DND-41 (cell line): ENCODE measurements at regions not wholly inside any gene's neighbourhood (a gene's known extent, or its start where the extent isn't known, plus 50 kb on each side); places are given as distances from the start of the nearest gene placed in this dataset.

Source experiments
- ATAC-seq: fragments of 200-7000 bp; cut with Tn5 transposase; 3 replicates; pipeline ENCODE4 v1.9.1; 2021; ENCODE audit warnings: low read depth; ENCODE audit not compliant: insufficient read depth
- DNase-seq: peaks from one replicate; pipeline ENCODE4 v3.0.0-alpha.2; 2020
- H2AFZ ChIP-seq: 2 replicates; pipeline ENCODE4 v1.6.0; 2012; ENCODE audit warnings: low read depth, low read length
- H3K27ac ChIP-seq: 2 replicates; pipeline ENCODE4 v1.5.1; 2012; ENCODE audit warnings: low read length, inconsistent platforms
- H3K27me3 ChIP-seq: fragments of 200-600 bp; sonication (generic); 2 replicates; pipeline ENCODE4 v1.6.0; 2012; ENCODE audit warnings: low read length, mild to moderate bottlenecking, inconsistent platforms; ENCODE audit not compliant: insufficient read depth, poor library complexity
- H3K36me3 ChIP-seq: 2 replicates; pipeline ENCODE4 v1.5.1; 2012; ENCODE audit warnings: low read length, inconsistent platforms; ENCODE audit not compliant: insufficient read depth
- H3K4me1 ChIP-seq: 2 replicates; pipeline ENCODE4 v1.5.1; 2012; ENCODE audit warnings: mild to moderate bottlenecking, low read length; ENCODE audit not compliant: insufficient read depth
- H3K4me2 ChIP-seq: 2 replicates; pipeline ENCODE4 v1.6.0; 2012; ENCODE audit warnings: mild to moderate bottlenecking, moderate library complexity, low read length, inconsistent platforms; ENCODE audit not compliant: insufficient read depth
- H3K4me3 ChIP-seq, 2 experiments: fragments of 200-600 bp in 1 of 2; shearing (Covaris generic) in 1 of 2; 2 replicates each; pipeline ENCODE4 v1.5.1; 2012 to 2016; ENCODE audit warnings: inconsistent platforms in 2 of 2, low read length in 2 of 2, mild to moderate bottlenecking in 2 of 2, low read depth in 1 of 2, moderate library complexity in 1 of 2
- H3K79me2 ChIP-seq: 2 replicates; pipeline ENCODE4 v1.6.0; 2012; ENCODE audit warnings: low read length, inconsistent platforms; ENCODE audit not compliant: insufficient read depth
- H3K9ac ChIP-seq: 2 replicates; pipeline ENCODE4 v1.6.0; 2012; ENCODE audit warnings: low read depth, mild to moderate bottlenecking, inconsistent platforms, low read length, moderate library complexity
- H3K9me3 ChIP-seq: 2 replicates; pipeline ENCODE4 v1.5.1; 2012; ENCODE audit warnings: low read length, moderate library complexity, mild to moderate bottlenecking, inconsistent platforms; ENCODE audit not compliant: insufficient read depth, severe bottlenecking
- H4K20me1 ChIP-seq: 2 replicates; pipeline ENCODE4 v1.6.0; 2012; ENCODE audit warnings: low read length; ENCODE audit not compliant: insufficient read depth
- CTCF ChIP-seq: IDR thresholded peaks from 2 replicates; pipeline ENCODE4 v1.5.1; 2012; ENCODE audit warnings: borderline replicate concordance, low read length, moderate library complexity, mild to moderate bottlenecking; ENCODE audit not compliant: poor library complexity, severe bottlenecking; ENCODE audit errors: extremely low read depth
- EZH2 ChIP-seq: IDR thresholded peaks from 3 replicates; pipeline ENCODE4 v1.6.1; 2012; ENCODE audit warnings: borderline replicate concordance, low read depth, mild to moderate bottlenecking, moderate library complexity, low read length, inconsistent platforms; ENCODE audit not compliant: severe bottlenecking

GRCh38 chr9:89972535-89972934, 367.7 kb downstream of the GADD45G start:
- TF ChIP-seq CTCF (no peak), EZH2 (no peak)
- Histone ChIP-seq H3K9ac (no peak overlapping the region), H3K36me3 (no peaks in the 10 kb centered on the region), H2AFZ (no peak overlapping the region), H3K4me3 (no peak overlapping the region), H3K4me2 (no peak overlapping the region), H3K9me3 (no peaks in the 10 kb centered on the region), H4K20me1 (no peaks in the 10 kb centered on the region), H3K79me2 (no peaks in the 10 kb centered on the region), H3K27me3 (no peaks in the 10 kb centered on the region), H3K4me1 (no peaks in the 10 kb centered on the region), H3K27ac (no peak overlapping the region)
- DNase-seq (no peak), ATAC-seq (no peak)

- H3K9ac ChIP-seq, result no peak overlapping the region
- H4K20me1 ChIP-seq, result no peaks in the 10 kb centered on the region
- no peaks in the 10 kb centered on the region for H3K9me3 ChIP-seq
- DNase-seq, result no peak
- H3K4me1 ChIP-seq, result no peaks in the 10 kb centered on the region
- TF ChIP-seq CTCF (no peak), EZH2 (no peak)
- peaks cover 2% of the 10 kb centered on the region for H3K27me3 ChIP-seq
- H3K79me2 ChIP-seq, result no peaks in the 10 kb centered on the region
- no peak overlapping the region for H3K4me2 ChIP-seq
- no peak overlapping the region for H3K27ac ChIP-seq
- H2AFZ ChIP-seq, result no peak overlapping the region
- no peak for ATAC-seq
- H3K4me3 ChIP-seq, result no peak overlapping the region
- no peaks in the 10 kb centered on the region for H3K36me3 ChIP-seq
Measured at GRCh38 chr9:89974582-89974981, 369.8 kb downstream of the GADD45G start.

- Histone ChIP-seq H3K4me1 (no peaks in the 10 kb centered on the region), H3K9me3 (no peaks in the 10 kb centered on the region), H3K9ac (no peak overlapping the region), H3K4me2 (no peak overlapping the region), H3K27ac (no peak overlapping the region), H3K79me2 (no peaks in the 10 kb centered on the region), H3K4me3 (no peak overlapping the region), H4K20me1 (no peaks in the 10 kb centered on the region), H2AFZ (no peak overlapping the region), H3K27me3 (peaks cover 4% of the 10 kb centered on the region), H3K36me3 (no peaks in the 10 kb centered on the region)
- TF ChIP-seq EZH2 (no peak), CTCF (no peak)
- ATAC-seq, result no peak
- no peak for DNase-seq
Measured at GRCh38 chr9:89975024-89975423, 370.2 kb downstream of the GADD45G start.

- Histone ChIP-seq H3K27ac (no peak overlapping the region), H3K4me3 (no peak overlapping the region), H3K4me2 (no peak overlapping the region), H3K9ac (no peak overlapping the region), H3K4me1 (no peaks in the 10 kb centered on the region), H3K9me3 (no peaks in the 10 kb centered on the region), H2AFZ (no peak overlapping the region), H3K79me2 (no peaks in the 10 kb centered on the region), H4K20me1 (no peaks in the 10 kb centered on the region), H3K36me3 (no peaks in the 10 kb centered on the region), H3K27me3 (peaks cover 4% of the 10 kb centered on the region)
- no peak for DNase-seq
- TF ChIP-seq CTCF, result no peak
- TF ChIP-seq EZH2, result no peak
- no peak for ATAC-seq
Measured at GRCh38 chr9:89975630-89976029, 370.8 kb downstream of the GADD45G start.
